Activated CD4-positive, CD25-positive, alpha-beta regulatory T cell treated with anti-CD3 and anti-CD28 coated beads, Interleukin-2, amount 50 U/mL, for 24 hours (primary cell): ENCODE measurements at regions not wholly inside any gene's neighbourhood (a gene's known extent, or its start where the extent isn't known, plus 50 kb on each side); places are given as distances from the start of the nearest gene placed in this dataset.

ENCODE experiments used
- ATAC-seq, 2 donors: fragments of 150-1000 bp; cut with Tn5 transposase; one replicate each; pipeline ENCODE4 v1.10.0; 2021; ENCODE audit warnings: mild to moderate bottlenecking in 1 of 2, moderate library complexity in 1 of 2

GRCh38 chr17:14719942-14720341, 419.1 kb downstream of the HS3ST3B1 start:
- ATAC-seq = no peak

- no peak for ATAC-seq
Observed at GRCh38 chr17:14717859-14718258, 417.0 kb downstream of the HS3ST3B1 start.

GRCh38 chr17:14715561-14715960, 414.7 kb downstream of the HS3ST3B1 start:
- ATAC-seq = no peak

GRCh38 chr17:14712611-14713021, 411.7 kb downstream of the HS3ST3B1 start:
- ATAC-seq = no peak

GRCh38 chr17:14704121-14704520, 403.2 kb downstream of the HS3ST3B1 start:
- no peak for ATAC-seq

- ATAC-seq = no peak
Observed at GRCh38 chr17:14701886-14702285, 401.0 kb downstream of the HS3ST3B1 start.

GRCh38 chr17:14699574-14700185, 398.8 kb downstream of the HS3ST3B1 start:
- ATAC-seq = no peak

- no peak for ATAC-seq
Observed at GRCh38 chr17:14693382-14693781, 392.5 kb downstream of the HS3ST3B1 start.

- no peak for ATAC-seq
Observed at GRCh38 chr17:14690704-14691103, 389.8 kb downstream of the HS3ST3B1 start.

GRCh38 chr17:14688134-14688533, 387.3 kb downstream of the HS3ST3B1 start:
- ATAC-seq = no peak

- no peak for ATAC-seq
Observed at GRCh38 chr17:14672830-14673229, 371.9 kb downstream of the HS3ST3B1 start.

- no peak for ATAC-seq
Observed at GRCh38 chr17:14670861-14671260, 370.0 kb downstream of the HS3ST3B1 start.

GRCh38 chr17:14664511-14664910, 363.6 kb downstream of the HS3ST3B1 start:
- ATAC-seq = no peak

GRCh38 chr17:14641117-14641516, 340.2 kb downstream of the HS3ST3B1 start:
- ATAC-seq = no peak

GRCh38 chr17:14637260-14637659, 336.4 kb downstream of the HS3ST3B1 start:
- ATAC-seq = no peak

GRCh38 chr17:14630621-14631020, 329.7 kb downstream of the HS3ST3B1 start:
- no peak for ATAC-seq

- no peak for ATAC-seq
Observed at GRCh38 chr17:14630046-14630445, 329.2 kb downstream of the HS3ST3B1 start.

- ATAC-seq = no peak
Observed at GRCh38 chr17:14622615-14623101, 321.8 kb downstream of the HS3ST3B1 start.

GRCh38 chr17:14621826-14622614, 321.1 kb downstream of the HS3ST3B1 start:
- ATAC-seq = no peak

GRCh38 chr17:14619821-14620220, 318.9 kb downstream of the HS3ST3B1 start:
- ATAC-seq = no peak

- no peak for ATAC-seq
Observed at GRCh38 chr17:14616528-14616927, 315.6 kb downstream of the HS3ST3B1 start.

- ATAC-seq = peak in 1 of 2 donors; percentile 28
Observed at GRCh38 chr17:14605267-14605599, 304.4 kb downstream of the HS3ST3B1 start.

- no peak for ATAC-seq
Observed at GRCh38 chr17:14604591-14605266, 303.8 kb downstream of the HS3ST3B1 start.

- ATAC-seq = no peak
Observed at GRCh38 chr17:14596224-14596623, 295.3 kb downstream of the HS3ST3B1 start.
